Dedifferentiated amniotic fluid mesenchymal stem cell (primary cell): ENCODE measurements at regions not wholly inside any gene's neighbourhood (a gene's known extent, or its start where the extent isn't known, plus 50 kb on each side); places are given as distances from the start of the nearest gene placed in this dataset.

Source experiments
- DNase-seq: peaks from one replicate; pipeline ENCODE4 v3.0.0-alpha.2; 2016; ENCODE audit errors: extremely low spot score

DNA sequence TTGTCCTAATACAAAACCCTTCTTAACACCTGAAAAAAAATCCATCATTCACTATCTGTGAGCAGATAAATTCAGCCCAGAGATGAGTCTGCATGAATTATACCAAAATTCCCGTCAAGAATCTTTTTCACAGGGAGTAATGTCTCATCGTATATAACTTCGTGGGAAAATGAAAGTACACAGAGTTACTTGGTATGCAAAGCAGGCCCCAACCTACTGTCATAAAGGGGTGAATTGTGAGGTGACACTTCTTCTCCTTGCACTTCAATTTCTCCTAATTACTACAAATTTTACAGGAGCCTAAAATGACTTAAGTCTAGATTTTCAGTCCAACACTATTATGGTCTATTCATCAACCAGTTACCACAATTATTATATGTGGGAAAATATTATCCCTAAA, 84.6 kb upstream of the CDH20 start:
- no peak for DNase-seq

DNA sequence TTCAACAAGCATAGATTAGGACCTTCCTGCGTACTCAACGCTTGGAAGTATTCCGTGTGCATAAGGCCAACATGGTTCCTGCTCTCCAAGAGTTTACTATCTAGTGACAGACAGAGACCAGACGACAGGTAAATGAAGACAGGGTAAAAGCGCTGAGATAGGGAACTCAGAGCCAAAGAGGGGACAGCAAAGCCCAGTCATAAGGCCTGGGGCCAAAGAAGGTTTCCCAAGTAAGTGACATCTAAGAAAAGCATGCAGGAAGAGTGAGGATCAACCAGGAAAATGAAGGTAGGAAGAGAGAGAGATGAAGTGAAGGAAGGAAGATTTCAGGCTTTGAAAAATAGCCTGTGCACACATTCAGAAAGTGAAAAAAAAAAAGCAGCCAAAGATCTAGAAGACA, 76.9 kb upstream of the CDH20 start:
- DNase-seq, result no peak

DNA sequence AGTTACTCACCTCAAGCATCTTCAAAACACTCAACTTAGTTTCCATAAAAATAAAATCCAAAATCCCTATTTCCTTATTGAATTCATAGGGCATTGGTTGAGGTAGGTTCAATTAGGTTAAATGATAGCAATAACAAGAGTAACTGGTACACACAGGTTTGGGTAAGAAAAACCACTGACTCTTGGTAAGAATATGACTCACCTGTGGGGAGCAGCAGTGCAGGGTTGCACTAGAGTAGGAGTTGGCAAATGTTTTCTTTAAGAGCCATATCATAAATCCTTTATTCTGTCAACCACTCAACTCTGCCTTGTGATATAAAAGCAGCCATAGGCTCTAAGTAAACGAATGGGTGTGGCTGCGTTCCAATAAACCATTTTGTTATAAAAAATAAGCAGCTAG, 71.4 kb upstream of the CDH20 start:
- DNase-seq, result no peak

- no peak for DNase-seq
Observed at GRCh38 chr18:61272793-61273192, 60.4 kb upstream of the CDH20 start.

- no peak for DNase-seq
Observed at GRCh38 chr18:61273533-61273932, 59.7 kb upstream of the CDH20 start.

DNA sequence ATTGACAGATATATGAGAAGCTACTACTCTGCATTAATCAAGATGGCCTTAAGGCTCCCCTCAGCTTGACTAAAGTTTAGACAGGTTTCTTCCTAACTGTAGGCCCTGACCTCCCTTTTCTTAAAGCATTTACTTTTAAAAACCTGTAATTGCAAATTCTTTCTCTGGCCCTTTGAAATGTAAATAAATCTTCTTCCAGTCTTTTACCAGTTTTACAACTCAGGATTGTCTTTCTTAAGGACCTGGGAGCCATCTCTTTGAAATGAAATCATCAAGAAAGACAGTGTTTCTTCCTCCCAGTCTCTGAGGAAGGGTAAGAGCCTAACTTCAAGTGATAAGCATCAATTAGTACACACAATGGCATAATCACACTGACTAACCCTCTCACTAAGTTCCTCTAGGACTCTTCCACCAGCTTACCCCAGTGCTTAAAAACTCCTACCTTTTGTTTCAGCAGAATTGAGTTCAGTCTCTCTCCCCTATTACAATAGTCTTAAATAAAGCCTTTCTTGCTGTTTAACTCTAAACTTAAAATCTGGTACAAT, 58.7 kb upstream of the CDH20 start:
- DNase-seq, result no peak

- DNase-seq, result no peak
Observed at GRCh38 chr18:61277808-61278207, 55.4 kb upstream of the CDH20 start.

DNA sequence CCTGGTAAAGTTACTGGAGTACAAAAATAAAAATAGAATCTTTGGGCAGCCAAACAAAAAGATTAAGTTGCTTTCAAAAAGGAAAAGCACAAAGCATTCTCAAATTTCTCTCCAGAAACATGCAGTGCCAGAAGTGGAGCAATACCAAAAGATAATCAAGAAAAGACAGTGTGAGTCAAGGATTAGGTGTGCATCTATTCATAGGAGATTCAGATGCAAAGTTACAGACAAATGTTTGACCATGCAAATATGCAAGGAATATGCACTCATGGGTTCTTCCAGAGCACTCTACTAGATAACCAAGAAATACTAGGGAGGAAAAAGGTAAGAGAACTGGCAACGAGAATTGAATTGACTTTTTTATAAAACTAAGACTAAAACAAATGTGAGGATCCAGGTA, 51.8 kb upstream of the CDH20 start:
- no peak for DNase-seq

- no peak for DNase-seq
Observed at GRCh38 chr18:61282926-61283325, 50.3 kb upstream of the CDH20 start.
